Panc1 (cell line): ENCODE measurements at regions not wholly inside any gene's neighbourhood (a gene's known extent, or its start where the extent isn't known, plus 50 kb on each side); places are given as distances from the start of the nearest gene placed in this dataset.

Experiments used
- ATAC-seq: fragments of 200-7000 bp; cut with Tn5 transposase; 2 replicates; pipeline ENCODE4 v1.9.1; 2020; ENCODE audit warnings: mild to moderate bottlenecking, moderate library complexity
- BruUV-seq: library from RNA; stranded (reverse); fragments of 400-500 nt; replicated peaks from 2 replicates; lab custom pipeline; 2021; lab: Mats Ljungman, UMichigan
- CTCF ChIA-PET: fragments of 300-600 bp; sonication (Branson Sonifier 250); formaldehyde crosslinking; loops from one replicate; lab custom pipeline; 2022; ENCODE audit warnings: antibody characterized with exemption; lab: Charles Lee
- POLR2A ChIA-PET: fragments of 300-600 bp; sonication (Branson Sonifier 250); formaldehyde crosslinking; loops from one replicate; lab custom pipeline; 2022; ENCODE audit warnings: antibody characterized with exemption; lab: Charles Lee
- DNase-seq: peaks from one replicate; pipeline ENCODE4 v3.0.0-alpha.2; 2010; ENCODE audit warnings: low read depth, low spot score
- H3K27ac ChIP-seq: 2 replicates; pipeline ENCODE4 v1.5.1; 2011; ENCODE audit warnings: mild to moderate bottlenecking, low read length, inconsistent platforms
- H3K27me3 ChIP-seq: fragments of 200-500 bp; sonication (Bioruptor generic); 2 replicates; pipeline ENCODE4 v1.6.0; 2014; ENCODE audit warnings: low read length, inconsistent platforms; ENCODE audit not compliant: control insufficient read depth, insufficient read depth
- H3K36me3 ChIP-seq: fragments of 200-500 bp; sonication (Bioruptor generic); 2 replicates; pipeline ENCODE4 v1.5.1; 2014; ENCODE audit warnings: inconsistent platforms, mild to moderate bottlenecking, low read length, moderate library complexity; ENCODE audit not compliant: control insufficient read depth, insufficient read depth
- H3K4me1 ChIP-seq: 2 replicates; pipeline ENCODE4 v1.5.1; 2011; ENCODE audit warnings: inconsistent platforms, mild to moderate bottlenecking, low read length, moderate library complexity; ENCODE audit not compliant: control insufficient read depth, insufficient read depth
- H3K4me3 ChIP-seq, 2 experiments: 2 replicates each; pipeline ENCODE4 v1.5.1; 2011 to 2012; ENCODE audit warnings: low read depth in 2 of 2, low read length in 2 of 2, mild to moderate bottlenecking in 2 of 2, inconsistent platforms in 1 of 2, moderate library complexity in 1 of 2
- H3K9me3 ChIP-seq: fragments of 200-500 bp; sonication (Bioruptor generic); 2 replicates; pipeline ENCODE4 v1.5.1; 2014; ENCODE audit warnings: low read depth, mild to moderate bottlenecking, inconsistent platforms, low read length, moderate library complexity; ENCODE audit not compliant: control insufficient read depth, insufficient read depth
- POLR2AphosphoS5 ChIP-seq: IDR thresholded peaks from 2 replicates; pipeline ENCODE4 v1.6.1; 2012; ENCODE audit warnings: mild to moderate bottlenecking, low read depth, low read length, moderate library complexity
- SIN3A ChIP-seq: IDR thresholded peaks from 2 replicates; pipeline ENCODE4 v1.6.1; 2012; ENCODE audit warnings: low read depth, mild to moderate bottlenecking, low read length, moderate library complexity, borderline replicate concordance; ENCODE audit not compliant: insufficient read depth
- TCF7L2 ChIP-seq: IDR thresholded peaks from 2 replicates; pipeline ENCODE4 v1.6.1; 2011; ENCODE audit warnings: mild to moderate bottlenecking, low read depth, low read length, inconsistent platforms
- in situ Hi-C: cut with HindIII; loops from 2 replicates; pipeline ENCODE4 v1.10.0; 2016; ENCODE audit warnings: low sequenced_read_pairs, low pct_unique_long_range_greater_than_20kb
- intact Hi-C: fragments of 100-400 bp; cut with micrococcal nuclease; formaldehyde crosslinking; loops from one replicate; pipeline ENCODE4 v1.10.0; 2022; ENCODE audit not compliant: unreplicated experiment
- TF ChIP-seq, protein P1 (sequence below), 2 experiments: IDR thresholded peaks; 2 replicates each; pipeline ENCODE4 v1.6.1; 2011 to 2012; ENCODE audit warnings: low read depth in 2 of 2, control low read depth in 1 of 2, low read length in 1 of 2, mild to moderate bottlenecking in 1 of 2, moderate library complexity in 1 of 2; ENCODE audit not compliant: insufficient read depth in 1 of 2
- TF ChIP-seq, protein P2 (sequence below): fragments of 450-650 bp; IDR thresholded peaks from 2 replicates; pipeline ENCODE4 v1.5.1; 2017; ENCODE audit warnings: mild to moderate bottlenecking

DNA sequence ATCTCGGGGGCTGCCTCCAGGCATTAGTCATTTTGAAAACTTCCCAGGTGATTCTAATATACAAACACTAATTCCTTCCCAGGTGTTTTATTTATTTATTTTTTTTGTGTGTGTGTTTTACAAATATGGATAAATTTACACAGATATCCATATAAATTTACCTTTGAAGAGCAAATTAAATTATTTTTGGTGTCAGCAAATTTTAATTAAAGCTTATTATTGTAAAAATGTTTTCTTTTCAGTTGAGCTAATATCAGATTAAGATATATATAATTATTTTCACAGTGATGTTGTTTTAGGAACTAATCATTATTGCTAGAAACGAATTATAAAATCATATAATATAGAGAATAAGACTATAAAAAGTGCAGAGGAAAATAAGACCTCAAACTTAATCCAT lies 62.0 kb upstream of the FREM3 start:
- no TSS peak for BruUV-seq
- ChIA-PET CTCF (no interaction called here), POLR2A (no interaction called here)
- Histone ChIP-seq H3K36me3 (no peaks in the 10 kb centered on the region), H3K27me3 (no peaks in the 10 kb centered on the region), H3K4me3 (no peak overlapping the region), H3K27ac (no peak overlapping the region), H3K9me3 (no peaks in the 10 kb centered on the region), H3K4me1 (no peaks in the 10 kb centered on the region)
- intact Hi-C loops: no loop called here
- ATAC-seq: no peak
- no peak for TF ChIP-seq POLR2AphosphoS5
- TF ChIP-seq, protein P1, sequence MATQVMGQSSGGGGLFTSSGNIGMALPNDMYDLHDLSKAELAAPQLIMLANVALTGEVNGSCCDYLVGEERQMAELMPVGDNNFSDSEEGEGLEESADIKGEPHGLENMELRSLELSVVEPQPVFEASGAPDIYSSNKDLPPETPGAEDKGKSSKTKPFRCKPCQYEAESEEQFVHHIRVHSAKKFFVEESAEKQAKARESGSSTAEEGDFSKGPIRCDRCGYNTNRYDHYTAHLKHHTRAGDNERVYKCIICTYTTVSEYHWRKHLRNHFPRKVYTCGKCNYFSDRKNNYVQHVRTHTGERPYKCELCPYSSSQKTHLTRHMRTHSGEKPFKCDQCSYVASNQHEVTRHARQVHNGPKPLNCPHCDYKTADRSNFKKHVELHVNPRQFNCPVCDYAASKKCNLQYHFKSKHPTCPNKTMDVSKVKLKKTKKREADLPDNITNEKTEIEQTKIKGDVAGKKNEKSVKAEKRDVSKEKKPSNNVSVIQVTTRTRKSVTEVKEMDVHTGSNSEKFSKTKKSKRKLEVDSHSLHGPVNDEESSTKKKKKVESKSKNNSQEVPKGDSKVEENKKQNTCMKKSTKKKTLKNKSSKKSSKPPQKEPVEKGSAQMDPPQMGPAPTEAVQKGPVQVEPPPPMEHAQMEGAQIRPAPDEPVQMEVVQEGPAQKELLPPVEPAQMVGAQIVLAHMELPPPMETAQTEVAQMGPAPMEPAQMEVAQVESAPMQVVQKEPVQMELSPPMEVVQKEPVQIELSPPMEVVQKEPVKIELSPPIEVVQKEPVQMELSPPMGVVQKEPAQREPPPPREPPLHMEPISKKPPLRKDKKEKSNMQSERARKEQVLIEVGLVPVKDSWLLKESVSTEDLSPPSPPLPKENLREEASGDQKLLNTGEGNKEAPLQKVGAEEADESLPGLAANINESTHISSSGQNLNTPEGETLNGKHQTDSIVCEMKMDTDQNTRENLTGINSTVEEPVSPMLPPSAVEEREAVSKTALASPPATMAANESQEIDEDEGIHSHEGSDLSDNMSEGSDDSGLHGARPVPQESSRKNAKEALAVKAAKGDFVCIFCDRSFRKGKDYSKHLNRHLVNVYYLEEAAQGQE (IDR thresholded peaks at IDR 0.05; ENCODE audit: insufficient read depth in 1 of 2, low read depth in 2 of 2, low read length in 1 of 2): no peak
- no peak for TF ChIP-seq SIN3A
- TF ChIP-seq TCF7L2: no peak
- TF ChIP-seq, protein P2, sequence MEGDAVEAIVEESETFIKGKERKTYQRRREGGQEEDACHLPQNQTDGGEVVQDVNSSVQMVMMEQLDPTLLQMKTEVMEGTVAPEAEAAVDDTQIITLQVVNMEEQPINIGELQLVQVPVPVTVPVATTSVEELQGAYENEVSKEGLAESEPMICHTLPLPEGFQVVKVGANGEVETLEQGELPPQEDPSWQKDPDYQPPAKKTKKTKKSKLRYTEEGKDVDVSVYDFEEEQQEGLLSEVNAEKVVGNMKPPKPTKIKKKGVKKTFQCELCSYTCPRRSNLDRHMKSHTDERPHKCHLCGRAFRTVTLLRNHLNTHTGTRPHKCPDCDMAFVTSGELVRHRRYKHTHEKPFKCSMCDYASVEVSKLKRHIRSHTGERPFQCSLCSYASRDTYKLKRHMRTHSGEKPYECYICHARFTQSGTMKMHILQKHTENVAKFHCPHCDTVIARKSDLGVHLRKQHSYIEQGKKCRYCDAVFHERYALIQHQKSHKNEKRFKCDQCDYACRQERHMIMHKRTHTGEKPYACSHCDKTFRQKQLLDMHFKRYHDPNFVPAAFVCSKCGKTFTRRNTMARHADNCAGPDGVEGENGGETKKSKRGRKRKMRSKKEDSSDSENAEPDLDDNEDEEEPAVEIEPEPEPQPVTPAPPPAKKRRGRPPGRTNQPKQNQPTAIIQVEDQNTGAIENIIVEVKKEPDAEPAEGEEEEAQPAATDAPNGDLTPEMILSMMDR: no peak
- in situ Hi-C loops: no loop called here
- DNase-seq: no peak
